ENCODE measurements at regions not wholly inside any gene's neighbourhood (a gene's known extent, or its start where the extent isn't known, plus 50 kb on each side); places are given as distances from the start of the nearest gene placed in this dataset.

DNA sequence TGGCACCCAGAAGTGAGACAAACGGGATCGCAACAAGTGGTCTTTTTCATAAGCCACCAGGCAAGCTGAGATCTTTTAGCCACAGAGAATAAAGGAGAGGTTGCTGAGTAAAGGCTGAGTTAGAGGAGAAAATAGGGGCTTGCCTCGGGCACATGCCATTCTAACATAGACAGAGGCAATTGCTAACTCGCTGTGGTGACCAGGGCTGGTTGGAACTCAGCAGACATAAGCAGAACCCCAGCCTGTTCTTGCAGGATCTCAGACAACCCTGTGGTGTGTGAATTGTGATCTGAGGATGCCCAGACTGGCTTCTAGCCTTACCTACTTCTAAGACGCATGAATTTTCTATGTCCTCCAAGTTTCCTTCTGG lies 300.2 kb downstream of the CDCA7 start:
- no peaks in the 10 kb centered on the region for H3K4me1 ChIP-seq (replicated peaks)
- TF ChIP-seq POLR2A (IDR thresholded peaks at IDR 0.05) (no peak), POLR2AphosphoS5 (IDR thresholded peaks at IDR 0.05) (no peak)
- TF ChIP-seq, protein P1, sequence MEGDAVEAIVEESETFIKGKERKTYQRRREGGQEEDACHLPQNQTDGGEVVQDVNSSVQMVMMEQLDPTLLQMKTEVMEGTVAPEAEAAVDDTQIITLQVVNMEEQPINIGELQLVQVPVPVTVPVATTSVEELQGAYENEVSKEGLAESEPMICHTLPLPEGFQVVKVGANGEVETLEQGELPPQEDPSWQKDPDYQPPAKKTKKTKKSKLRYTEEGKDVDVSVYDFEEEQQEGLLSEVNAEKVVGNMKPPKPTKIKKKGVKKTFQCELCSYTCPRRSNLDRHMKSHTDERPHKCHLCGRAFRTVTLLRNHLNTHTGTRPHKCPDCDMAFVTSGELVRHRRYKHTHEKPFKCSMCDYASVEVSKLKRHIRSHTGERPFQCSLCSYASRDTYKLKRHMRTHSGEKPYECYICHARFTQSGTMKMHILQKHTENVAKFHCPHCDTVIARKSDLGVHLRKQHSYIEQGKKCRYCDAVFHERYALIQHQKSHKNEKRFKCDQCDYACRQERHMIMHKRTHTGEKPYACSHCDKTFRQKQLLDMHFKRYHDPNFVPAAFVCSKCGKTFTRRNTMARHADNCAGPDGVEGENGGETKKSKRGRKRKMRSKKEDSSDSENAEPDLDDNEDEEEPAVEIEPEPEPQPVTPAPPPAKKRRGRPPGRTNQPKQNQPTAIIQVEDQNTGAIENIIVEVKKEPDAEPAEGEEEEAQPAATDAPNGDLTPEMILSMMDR (IDR thresholded peaks at IDR 0.05) = no peak
- 92% methylated on average over 5 of the region's 5 CpGs for WGBS
- no peaks in the 10 kb centered on the region for H3K36me3 ChIP-seq
- H3K27ac ChIP-seq = no peak overlapping the region
- H3K27me3 ChIP-seq (replicated peaks; ENCODE audit: insufficient read depth) = no peaks in the 10 kb centered on the region
- no peak overlapping the region for H3K4me3 ChIP-seq
- DNase-seq (ENCODE audit: low spot score) = no peak
- intact Hi-C loops (cut with DNase I) = no loop called here
- H3K9me3 ChIP-seq = no peaks in the 10 kb centered on the region

DNA sequence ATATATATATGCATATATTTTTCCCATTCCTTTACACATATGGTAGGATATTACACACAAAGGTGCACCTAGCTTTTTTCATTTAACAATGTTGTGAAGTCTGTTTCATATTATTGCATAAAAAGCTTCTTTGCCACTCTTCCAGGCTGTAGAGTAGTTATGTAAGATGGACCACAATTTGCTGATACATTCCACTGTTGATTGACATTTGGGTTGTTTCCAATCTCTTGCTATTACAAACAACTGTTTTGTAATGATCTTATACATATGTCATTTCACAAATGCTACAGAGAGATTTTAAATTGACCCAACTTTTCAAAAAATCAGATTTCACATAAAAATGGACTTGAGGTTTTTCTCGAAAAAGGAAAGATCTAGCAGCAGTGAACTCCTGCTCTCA lies 301.4 kb downstream of the CDCA7 start:
- Histone ChIP-seq H3K4me1 (replicated peaks) (no peaks in the 10 kb centered on the region), H3K36me3 (no peaks in the 10 kb centered on the region), H3K27ac (no peak overlapping the region), H3K27me3 (replicated peaks; ENCODE audit: insufficient read depth) (no peaks in the 10 kb centered on the region), H3K9me3 (no peaks in the 10 kb centered on the region), H3K4me3 (no peak overlapping the region)
- intact Hi-C loops (cut with DNase I) = no loop called here
- no peak for DNase-seq (ENCODE audit: low spot score)
- WGBS = 0% methylated on average over 1 of the region's 1 CpG
- TF ChIP-seq, protein P1 (IDR thresholded peaks at IDR 0.05) = no peak
- no peak for TF ChIP-seq POLR2A (IDR thresholded peaks at IDR 0.05)
- TF ChIP-seq POLR2AphosphoS5 (IDR thresholded peaks at IDR 0.05) = no peak

DNA sequence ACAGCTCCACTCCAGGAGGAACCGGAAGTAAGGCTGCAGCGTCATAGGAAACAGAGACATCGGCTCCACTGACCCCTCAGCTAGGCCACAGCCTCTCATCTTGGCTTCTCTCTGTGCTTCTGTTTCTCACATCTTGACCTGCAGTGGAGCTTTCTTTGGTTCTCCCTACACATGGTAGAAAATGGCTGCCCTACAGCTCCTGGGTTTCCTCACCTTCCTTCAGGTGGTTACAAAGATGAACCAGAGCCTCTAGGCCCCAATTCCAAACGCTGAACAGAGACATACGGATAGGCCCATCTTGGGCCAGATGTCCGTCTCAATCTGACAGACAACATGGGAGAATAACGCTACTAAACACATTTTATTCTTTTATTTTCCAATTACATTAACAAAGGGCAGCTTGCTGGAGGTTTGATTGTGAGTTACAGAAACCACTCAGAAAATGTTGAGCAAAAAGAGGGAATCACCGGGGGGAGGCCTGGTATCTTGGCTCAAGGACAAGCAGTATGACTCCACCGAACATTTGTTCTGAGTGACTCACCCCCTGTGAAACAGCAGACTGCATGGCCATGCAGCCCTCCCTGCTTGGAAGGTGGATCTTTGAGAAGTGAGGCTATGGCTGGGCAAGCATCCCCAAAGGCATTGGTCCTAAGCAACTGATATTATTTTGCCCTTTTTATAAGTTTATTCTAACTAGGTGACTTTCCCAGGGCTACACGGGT lies 303.5 kb downstream of the CDCA7 start:
- no peaks in the 10 kb centered on the region for H3K36me3 ChIP-seq
- WGBS = 77% methylated on average over 10 of the region's 10 CpGs
- no peaks in the 10 kb centered on the region for H3K9me3 ChIP-seq
- no peak overlapping the region for H3K27ac ChIP-seq
- intact Hi-C loops (cut with DNase I) = no loop called here
- no peak overlapping the region for H3K4me3 ChIP-seq
- no peak for DNase-seq (ENCODE audit: low spot score)
- TF ChIP-seq, protein P1 (IDR thresholded peaks at IDR 0.05) = no peak
- TF ChIP-seq POLR2A (IDR thresholded peaks at IDR 0.05) (no peak), POLR2AphosphoS5 (IDR thresholded peaks at IDR 0.05) (no peak)
- H3K27me3 ChIP-seq (replicated peaks; ENCODE audit: insufficient read depth) = no peaks in the 10 kb centered on the region
- H3K4me1 ChIP-seq (replicated peaks) = no peaks in the 10 kb centered on the region

DNA sequence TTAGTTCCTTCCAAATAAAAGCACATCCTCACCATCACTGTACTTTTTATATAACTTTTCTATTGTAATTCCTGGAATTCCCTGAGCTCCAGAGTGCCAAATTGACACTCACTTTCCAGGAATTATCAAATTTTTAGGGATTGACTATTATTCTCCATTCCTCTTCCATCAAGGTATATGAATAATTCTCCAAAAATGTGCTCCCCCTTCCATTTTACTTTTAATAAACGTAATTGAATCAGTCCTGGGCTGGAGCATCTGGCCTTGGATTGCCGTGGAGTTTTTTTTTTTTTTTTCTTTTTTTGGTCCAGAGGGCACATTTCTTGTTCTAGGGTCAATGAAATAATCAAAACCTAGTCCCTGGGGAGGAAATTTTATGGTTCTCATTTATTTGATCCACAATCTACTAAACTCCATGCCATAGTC lies 304.3 kb downstream of the CDCA7 start:
- Histone ChIP-seq H3K36me3 (no peaks in the 10 kb centered on the region), H3K4me3 (no peak overlapping the region), H3K27me3 (replicated peaks; ENCODE audit: insufficient read depth) (no peaks in the 10 kb centered on the region), H3K27ac (no peak overlapping the region), H3K9me3 (no peaks in the 10 kb centered on the region), H3K4me1 (replicated peaks) (no peaks in the 10 kb centered on the region)
- TF ChIP-seq POLR2AphosphoS5 (IDR thresholded peaks at IDR 0.05) (no peak), POLR2A (IDR thresholded peaks at IDR 0.05) (no peak)
- TF ChIP-seq, protein P1 (IDR thresholded peaks at IDR 0.05) = no peak
- intact Hi-C loops (cut with DNase I) = no loop called here
- no peak for DNase-seq (ENCODE audit: low spot score)
- WGBS = 74% methylated on average over 2 of the region's 2 CpGs

DNA sequence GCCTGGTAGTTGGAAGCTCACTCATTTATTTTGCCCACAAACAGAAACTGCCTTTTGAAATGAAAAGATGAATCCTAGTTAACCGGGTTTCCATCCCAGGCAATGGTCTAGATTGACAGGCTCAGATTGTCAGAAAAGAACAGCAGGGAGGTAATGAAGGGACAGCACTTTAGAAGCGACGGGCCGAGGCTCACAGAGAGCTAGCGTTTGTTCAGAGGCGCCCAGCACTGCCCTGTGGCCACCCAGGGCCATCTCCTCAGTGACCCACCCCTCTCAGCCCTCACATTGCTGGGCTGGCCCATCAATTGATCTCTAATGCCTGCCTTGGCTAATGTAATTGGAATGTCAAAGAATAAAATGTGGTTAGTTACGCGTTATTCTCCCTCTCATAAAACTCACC lies 304.8 kb downstream of the CDCA7 start:
- intact Hi-C loops (cut with DNase I) = no loop called here
- 89% methylated on average over 8 of the region's 8 CpGs for WGBS
- no peak overlapping the region for H3K4me3 ChIP-seq
- H3K9me3 ChIP-seq = no peaks in the 10 kb centered on the region
- no peak overlapping the region for H3K27ac ChIP-seq
- TF ChIP-seq POLR2AphosphoS5 (IDR thresholded peaks at IDR 0.05) = no peak
- TF ChIP-seq, protein P1 (IDR thresholded peaks at IDR 0.05) = no peak
- no peak for TF ChIP-seq POLR2A (IDR thresholded peaks at IDR 0.05)
- H3K4me1 ChIP-seq (replicated peaks) = no peaks in the 10 kb centered on the region
- H3K36me3 ChIP-seq = no peaks in the 10 kb centered on the region
- no peaks in the 10 kb centered on the region for H3K27me3 ChIP-seq (replicated peaks; ENCODE audit: insufficient read depth)
- no peak for DNase-seq (ENCODE audit: low spot score)

Data from prostate gland (tissue), 2 donors.